ENCODE measurements at regions not wholly inside any gene's neighbourhood (a gene's known extent, or its start where the extent isn't known, plus 50 kb on each side); places are given as distances from the start of the nearest gene placed in this dataset.
A peak's percentile ranks its signal among the peaks of the same experiment; 100 is the strongest.
"Not testable (repeated sequence)": the region's sequence is repeated elsewhere in the genome, so short reads cannot be mapped to it uniquely, and the experiment has no call there.

DNA sequence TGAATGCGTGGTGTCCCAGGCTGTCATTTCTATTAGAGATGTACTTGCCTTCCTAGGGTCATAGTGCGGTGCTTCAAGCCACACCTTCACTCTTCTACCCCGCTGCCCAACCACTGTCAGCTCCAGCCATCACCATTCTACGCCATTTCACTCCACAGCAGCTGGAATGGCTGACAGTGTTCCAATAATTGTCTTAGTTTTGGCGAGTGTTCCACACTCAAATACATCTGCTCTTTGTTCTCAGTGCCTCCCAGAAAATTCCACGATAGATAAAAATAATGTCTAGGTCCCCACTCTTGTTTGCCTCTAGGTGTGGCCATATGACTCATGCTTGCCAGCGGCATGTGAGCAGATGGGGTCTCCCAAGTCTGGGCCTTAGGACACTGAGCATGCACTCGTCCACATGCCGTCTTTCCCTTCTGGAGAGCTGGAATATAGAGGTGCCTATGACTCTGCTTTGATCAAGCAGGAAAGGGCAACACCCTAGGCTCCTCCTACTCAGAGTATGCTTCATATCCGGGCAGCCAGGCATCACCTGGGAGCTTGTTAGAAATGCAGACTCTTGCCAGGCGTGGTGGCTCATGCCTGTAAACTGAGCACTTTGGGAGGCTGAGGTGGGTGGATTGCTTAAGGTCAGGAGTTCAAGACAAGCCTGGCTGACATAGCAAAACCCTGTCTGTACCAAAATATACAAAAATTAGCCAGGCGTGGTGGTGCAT lies 163.0 kb downstream of the BRMS1L start:
- no peak for DNase-seq (ENCODE audit: low spot score)

DNA sequence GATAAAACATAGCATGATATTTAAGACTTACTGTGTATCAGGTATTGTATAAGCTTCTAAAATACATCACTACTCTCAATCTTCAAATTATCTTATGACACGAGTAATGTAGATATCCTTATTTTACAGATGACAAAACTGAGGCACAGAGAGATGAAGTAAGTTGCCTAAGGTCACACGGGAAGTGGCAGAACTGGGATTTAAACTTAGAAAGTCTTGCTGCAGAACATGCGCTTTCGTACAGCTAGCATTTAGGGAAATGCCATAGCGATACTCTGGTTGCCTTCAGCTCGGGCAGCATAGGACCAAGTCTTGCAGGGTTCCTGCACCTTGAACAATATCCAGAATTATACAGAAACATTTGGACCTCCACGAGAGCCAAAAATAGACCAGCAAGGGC lies 162.4 kb downstream of the BRMS1L start:
- no peak for DNase-seq (ENCODE audit: low spot score)

DNA sequence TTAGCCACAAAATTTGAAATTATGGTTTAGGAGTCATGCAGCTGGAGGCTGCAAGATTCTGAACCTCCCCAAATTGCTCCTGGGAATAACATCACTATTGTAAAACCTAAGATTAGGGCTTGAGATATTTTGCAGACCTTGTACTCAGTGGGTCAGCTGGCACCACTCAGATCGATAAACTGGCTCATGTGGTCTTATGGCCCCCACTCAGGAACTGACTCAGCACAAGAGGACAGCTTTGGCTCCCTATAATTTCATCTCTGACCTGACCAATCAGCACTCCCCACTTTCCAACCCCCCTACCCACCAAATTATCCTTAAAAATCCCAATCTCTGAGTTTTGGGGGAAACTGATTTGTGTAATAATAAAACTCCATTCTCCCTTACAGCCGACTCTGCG lies 161.6 kb downstream of the BRMS1L start:
- DNase-seq (ENCODE audit: low spot score), result no peak

DNA sequence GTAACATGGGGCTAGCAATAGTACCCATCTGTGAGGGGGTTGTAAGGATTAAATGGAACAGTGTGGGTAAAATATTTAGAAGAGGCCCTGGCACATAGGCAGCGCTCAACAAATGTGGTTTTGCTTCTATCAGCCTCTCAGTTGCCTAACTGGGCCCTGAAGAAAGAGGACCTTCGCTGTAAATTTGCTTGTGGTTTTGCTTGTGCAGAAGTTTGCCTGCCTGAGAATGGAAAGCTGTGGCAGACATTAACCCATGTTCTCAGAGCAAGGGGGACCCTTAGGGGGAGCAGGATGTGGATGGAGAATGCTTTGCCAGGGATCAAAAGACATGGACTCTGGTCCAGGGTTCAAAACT lies 160.1 kb downstream of the BRMS1L start:
- peak; percentile 43 for DNase-seq (ENCODE audit: low spot score)

DNA sequence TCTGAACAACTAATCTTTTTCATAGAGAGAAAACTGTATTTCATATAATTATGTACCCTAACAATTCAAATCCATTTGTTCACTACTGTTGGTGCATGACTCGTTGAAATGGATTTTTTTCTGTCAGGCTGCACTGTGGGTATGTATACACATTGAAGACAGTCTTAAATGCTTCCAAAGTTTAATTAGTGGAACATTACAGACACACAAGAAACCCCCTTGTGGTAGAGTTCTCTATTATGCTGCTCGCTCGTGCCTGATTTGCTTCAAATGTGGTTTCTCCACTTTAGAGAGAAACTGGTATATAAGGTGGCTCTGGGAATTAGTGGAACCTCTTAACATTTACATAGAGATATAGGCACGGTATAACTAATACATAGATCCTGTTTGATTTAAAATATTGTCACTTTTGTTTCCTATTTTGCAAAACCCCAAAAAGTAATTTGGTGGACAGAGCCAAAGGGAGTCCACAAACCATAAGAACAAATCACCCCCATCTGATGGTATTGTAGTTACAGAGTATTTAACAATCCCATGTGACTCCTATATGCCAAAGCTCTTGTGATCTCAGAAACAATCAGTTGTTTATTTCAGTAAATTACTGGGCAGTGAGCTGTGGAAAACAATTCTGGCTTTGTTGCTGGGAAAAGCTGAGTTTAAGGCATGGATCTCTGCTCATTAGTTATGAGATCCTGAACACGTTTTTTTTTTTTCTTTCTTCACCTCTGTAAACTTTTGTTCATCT lies 159.5 kb downstream of the BRMS1L start:
- peak; percentile 48 for DNase-seq (ENCODE audit: low spot score)

DNA sequence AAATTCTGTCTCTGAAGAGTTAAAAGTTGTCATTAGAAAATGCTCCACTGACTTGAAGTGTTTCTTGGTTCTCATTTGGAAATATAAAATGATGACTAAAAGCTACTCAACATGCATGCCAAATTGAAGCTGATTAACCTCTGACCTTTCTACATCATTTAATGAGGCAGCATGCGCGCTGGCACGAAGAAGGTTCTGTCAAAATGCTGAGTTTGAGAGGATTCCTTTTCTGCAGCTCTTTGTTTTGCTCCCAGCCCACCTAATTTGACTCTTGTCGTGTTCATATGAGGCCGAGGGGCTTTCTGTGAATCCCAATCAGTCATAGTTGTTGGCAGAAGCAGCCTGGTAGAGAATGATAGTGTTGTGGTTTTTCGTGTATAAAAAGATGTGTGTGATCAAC lies 153.4 kb downstream of the BRMS1L start:
- DNase-seq (ENCODE audit: low spot score), result no peak

DNA sequence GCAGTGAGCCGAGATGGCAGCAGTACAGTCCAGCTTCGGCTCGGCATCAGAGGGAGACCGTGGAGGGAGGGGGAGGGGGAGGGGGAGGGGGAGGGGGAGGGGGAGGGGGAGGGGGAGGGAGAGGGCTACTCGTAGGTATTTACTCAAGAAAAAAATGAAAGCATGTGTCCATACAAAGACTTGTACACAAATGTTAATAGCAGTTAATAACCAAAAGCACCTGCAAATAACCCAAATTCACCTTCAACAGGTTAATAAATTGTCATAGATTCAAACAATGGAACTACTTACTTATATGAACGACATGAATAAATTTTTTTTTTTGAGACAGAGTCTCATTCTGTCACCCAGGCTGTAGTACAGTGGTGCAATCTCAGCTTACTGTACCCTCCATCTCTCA lies 152.4 kb downstream of the BRMS1L start:
- DNase-seq (ENCODE audit: low spot score), result no peak

DNA sequence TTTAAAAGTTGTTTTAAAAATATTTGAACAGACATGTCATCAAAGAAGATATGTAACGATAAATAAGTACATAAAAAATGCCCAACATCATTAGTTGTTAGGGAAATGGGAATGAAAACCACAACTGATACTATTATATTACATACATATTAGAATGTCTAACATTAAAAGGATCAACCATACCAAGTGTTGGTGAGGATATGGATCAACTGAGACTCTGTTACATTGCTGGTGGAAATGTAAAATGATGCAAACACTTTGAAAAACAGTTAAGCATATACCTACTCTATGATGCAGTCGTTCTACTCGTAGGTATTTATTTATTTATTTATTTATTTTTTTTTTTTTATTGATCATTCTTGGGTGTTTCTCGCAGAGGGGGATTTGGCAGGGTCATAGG lies 149.7 kb downstream of the BRMS1L start:
- no peak for DNase-seq (ENCODE audit: low spot score)

DNA sequence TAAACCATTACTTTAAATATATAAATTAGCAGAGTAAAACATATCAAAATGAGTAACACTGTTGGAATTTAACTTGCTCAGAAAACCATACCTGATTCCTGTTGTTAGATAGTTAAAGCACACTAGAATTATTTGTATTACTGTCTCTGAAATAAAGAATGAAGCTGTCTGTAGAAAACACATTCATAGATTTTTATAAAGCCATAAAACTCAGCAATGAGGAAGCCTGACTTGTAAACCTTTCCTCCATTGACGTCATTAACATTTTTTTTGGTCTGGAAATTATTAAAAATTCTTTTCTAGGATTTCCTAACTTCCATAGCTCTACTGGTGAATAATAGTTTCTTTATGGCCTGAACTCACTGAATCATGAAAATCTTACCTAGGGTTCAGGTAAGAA lies 147.6 kb downstream of the BRMS1L start:
- no peak for DNase-seq (ENCODE audit: low spot score)

DNA sequence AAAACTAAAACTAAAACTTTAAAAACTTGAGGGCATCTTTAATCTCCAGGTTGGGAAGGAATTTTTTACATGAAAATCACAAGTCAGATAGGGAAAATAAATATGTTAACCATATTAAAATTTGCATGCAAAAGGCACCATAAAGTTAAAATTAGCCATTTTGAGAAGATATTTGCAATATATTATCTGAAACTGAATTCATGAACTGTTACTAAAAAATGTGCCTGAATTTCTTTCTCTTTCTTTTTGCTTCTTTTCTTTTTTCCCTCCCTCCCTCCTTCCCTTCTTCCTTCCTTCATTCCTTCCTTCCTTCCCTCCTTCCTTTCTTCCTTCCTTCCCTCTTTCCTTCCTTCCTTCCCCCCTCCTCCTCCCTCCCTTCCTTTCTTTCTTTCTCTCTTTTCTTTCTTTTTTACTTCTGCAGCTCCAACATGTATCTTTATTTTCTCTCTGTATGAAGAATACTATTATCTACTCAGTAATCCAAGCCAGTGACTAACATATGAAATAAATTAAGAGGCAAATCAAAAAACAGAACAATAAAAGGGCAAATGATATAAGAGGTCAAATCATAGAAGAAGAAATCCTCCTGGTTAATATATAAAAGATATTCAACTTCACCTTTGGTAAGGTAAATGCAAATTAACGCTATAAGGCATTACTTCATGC lies 146.0 kb downstream of the BRMS1L start:
- DNase-seq (ENCODE audit: low spot score), result no peak

DNA sequence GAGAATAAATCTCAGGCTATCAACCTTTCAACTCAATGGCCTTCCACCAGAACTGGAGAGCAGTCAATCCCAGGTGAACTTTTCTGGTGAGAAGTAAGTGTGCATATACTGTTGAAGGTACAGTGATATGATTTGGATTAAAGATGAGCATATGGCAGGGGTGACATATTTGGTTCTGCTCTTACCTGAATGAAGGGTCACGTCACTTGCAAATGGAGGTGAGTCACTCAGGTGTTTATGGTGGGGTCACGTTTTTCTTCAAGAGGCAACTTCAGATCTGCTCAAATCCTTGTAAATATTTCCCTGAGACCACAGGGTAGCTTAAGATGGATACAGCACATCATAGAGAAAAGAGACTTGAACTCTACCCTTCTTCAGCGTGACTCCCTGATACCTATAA lies 143.2 kb downstream of the BRMS1L start:
- no peak for DNase-seq (ENCODE audit: low spot score)

DNA sequence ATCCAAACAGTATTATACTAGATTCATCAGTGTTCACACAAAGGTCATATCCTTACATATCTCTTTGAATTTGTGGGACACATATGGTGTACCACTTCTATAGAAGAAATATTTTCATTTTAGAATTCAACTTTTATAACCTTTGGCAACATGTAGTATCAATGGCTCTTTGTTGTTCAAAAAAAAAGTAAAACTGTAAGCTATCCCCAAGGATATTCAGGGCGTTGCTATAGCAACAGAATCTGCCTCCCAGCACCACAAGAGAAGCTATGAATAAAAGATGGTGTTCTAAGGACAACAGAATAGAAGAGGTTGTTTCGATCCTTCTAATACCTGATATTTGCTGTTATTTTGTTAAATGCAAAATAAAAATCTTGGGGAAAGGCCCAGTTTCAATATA lies 139.3 kb downstream of the BRMS1L start:
- DNase-seq (ENCODE audit: low spot score), result no peak

DNA sequence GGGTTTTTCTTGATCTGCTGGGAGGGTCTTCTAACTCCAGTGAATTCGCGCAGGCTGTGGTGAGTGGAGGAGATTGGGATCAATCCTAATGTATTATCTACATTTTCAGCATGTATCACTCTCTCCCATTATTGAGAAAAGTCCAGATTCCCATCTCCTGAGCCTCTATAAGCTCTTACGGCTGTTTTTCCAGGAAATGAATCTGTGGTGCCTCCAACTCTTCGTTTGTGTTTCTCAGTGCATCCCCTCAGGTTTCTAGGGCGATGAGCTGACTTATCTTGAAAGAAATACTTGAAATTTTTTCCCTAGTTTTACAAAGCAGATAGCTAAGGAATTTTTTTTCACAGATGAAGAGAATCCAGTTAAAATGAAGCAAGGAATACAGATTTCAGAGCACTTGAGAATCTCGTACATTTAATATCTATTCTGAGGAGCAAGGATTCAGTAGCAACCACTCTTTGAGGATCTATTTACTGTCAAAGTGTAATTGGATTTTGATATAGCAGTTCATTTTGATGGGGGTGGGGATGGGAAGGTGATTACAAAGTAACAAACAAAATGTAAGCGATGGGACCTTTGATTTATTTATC lies 138.7 kb downstream of the BRMS1L start:
- DNase-seq (ENCODE audit: low spot score), result no peak

DNA sequence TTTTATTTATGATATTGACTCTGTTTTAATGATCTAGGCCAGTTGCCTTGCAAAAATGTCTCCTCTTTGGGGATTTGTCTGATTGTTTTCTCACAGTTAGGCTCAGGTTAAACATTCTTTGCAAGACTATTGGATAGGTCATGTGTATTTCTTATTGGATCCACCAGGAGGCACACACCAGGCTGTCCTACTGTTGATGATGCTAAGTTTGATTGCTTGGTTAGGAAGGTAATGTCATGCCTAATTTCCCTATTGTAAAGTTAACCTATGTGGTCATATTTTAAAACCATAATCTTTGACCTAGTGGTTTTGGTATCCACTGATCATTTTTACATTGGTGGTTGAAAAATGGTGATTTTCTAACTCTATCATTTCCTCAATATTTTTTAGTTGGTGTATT lies 137.1 kb downstream of the BRMS1L start:
- DNase-seq (ENCODE audit: low spot score), result peak; percentile 15

DNA sequence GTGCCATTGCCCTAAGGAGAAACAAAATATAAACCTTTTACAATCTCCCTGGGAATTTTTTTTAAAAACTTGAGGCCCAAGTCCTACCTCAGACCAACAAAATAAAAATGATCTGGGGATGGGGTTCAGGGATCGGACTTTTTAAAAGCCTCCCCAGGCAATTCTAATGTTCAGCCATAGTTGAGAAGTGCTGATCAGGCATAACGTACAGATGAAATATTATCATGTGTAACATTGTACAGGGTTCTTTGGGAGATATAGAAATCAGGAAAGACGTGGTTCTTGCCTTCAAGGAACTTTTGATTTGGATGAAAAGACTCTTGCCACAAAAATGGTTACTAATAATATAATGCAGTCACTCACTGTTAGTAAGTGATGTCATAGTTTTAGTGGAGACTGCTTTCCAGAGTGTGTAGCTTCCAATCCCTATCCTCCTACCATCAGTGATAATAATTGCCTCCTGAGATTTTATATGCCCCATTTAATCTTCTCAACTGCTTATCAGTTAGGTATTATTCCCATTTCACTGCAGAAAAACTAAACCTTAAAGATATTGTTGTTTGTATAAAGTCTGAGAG lies 135.6 kb downstream of the BRMS1L start:
- no peak for DNase-seq (ENCODE audit: low spot score)

DNA sequence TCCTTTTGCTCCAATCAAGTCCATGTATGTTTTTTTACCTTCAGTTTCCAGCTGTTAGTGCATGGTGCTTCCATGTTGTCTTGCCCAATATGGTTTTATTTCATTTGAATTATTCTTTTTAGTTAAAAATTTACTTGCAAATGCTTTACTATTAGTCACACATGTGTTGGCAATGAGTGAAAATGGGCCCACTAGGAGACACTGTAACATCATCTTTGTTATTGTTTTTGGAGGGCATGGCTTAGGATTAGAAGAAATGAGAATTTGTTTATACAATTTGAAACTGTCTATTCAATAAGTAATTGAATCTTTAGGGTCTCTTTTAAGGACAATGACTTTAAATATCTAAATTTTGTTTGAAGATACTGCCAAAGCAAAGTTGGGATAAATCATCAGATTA lies 133.7 kb downstream of the BRMS1L start:
- no peak for DNase-seq (ENCODE audit: low spot score)

DNA sequence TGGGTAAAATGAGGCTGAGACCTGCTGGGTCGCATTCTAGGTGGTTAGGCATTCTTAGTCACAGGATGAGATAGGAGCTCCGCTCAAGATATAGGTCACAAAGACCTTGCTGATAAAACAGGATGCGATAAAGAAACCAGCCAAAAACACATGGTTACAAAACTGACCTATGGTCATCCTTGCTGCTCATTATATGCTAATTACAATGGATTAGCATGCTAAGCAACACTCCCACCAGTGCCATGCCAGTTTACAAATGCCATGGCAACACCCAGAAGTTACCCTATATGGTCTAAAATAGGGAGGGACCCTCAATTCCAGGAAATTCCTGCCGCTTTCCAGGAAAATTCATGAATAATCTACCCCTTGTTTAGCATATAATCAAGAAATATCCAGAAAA lies 132.4 kb downstream of the BRMS1L start:
- DNase-seq (ENCODE audit: low spot score), result no peak

DNA sequence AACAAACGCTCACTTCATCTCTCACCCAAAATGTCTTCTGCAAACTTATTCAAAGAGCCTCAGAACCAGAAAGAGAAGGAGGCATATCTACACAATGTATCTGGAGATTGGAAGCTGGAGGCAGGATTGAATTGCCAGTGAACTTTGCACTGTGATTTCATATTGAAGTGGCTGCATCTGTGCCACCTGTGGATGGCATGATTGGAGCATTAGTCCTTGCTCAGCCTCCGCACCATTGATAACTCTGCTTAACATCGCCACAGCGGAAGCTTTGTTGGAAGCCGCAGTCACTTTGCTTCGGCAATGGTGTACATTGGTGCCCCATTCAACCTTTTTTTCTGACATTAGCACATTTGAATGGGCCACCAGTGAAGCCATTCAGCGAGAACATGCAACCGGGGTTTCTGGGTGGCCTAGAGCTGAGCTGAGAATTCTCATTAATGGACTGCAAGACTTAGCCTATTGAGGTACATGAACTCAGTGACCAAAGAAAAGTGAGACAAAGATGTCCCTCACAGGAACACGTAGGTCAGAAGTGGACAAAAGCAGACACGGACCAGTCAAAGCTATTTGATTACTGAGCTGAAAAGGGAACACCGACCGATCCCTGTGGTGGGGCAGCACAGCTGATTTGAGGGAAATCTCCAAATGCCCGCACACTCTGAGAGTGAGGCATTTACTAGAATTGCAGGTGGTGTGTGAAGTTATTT lies 130.4 kb downstream of the BRMS1L start:
- no peak for DNase-seq (ENCODE audit: low spot score)

DNA sequence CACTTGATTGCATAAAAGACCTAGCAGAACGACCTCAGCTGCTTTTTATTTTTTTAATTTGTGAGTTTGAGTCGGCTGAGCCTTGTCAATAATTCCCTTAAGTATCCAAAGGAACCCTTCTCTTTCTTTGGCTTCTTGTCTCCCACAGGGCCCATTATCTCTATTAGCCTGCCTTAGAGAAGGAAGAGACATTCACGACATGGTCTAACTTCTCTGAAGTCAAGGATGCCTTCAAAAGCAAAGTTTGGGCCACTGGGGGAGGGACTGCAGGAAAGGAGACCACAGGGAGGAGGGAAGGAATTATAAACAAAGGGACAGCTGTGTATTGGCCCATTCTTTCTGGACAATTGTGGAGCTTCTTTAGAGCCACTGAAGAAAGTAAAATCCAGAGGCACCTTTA lies 126.4 kb downstream of the BRMS1L start:
- no peak for DNase-seq (ENCODE audit: low spot score)

DNA sequence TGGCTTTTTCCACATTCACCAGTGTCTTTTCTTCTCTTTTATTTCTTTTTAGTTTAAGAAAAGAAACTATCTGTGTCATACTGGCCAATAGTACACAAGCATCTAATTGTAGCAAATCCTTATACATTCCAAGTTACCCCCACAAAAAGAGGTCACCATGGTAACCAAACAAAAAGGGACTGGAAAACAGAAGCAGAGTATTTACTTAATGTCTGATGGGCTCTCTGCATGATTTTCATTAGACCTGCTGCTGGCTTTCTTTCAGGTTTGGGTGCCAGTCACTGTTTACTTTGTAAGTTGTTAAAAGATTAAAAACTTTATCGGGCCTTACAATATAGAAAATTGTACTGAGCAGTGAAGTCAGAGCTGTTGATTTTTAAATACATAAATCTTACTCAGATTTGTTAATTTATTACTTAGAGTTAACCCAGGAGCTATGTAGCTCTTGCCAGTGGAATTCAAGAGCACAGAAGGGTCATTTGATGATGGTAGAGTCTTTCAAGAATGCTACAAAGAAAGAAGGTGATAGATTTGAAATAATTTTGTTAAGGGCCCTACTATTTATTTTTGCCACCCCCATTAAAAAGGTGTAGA lies 123.9 kb downstream of the BRMS1L start:
- peak; percentile 9 for DNase-seq (ENCODE audit: low spot score)

DNA sequence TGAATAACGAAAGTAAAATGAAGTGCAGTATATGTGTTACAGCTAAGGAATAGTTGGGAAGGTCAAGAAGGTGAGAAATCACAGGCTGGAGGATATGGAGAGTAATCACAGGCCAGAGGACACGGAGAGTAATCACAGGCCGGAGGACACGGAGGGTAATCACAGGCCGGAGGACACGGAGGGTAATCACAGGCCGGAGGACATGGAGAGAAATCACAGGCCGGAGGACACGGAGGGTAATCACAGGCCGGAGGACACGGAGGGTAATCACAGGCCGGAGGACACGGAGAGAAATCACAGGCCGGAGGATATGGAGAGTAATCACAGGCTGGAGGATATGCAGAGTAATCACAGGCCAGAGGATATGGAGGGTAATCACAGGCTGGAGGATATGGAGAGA lies 121.8 kb downstream of the BRMS1L start:
- not testable (repeated sequence) for DNase-seq (ENCODE audit: low spot score)
